Psoas muscle (tissue), 7 donors: ENCODE measurements at regions not wholly inside any gene's neighbourhood (a gene's known extent, or its start where the extent isn't known, plus 50 kb on each side); places are given as distances from the start of the nearest gene placed in this dataset.

Source experiments
- ATAC-seq, 4 donors: fragments of 200-7000 bp; cut with Tn5 transposase; one replicate each; pipeline ENCODE4 v1.9.1; 2020; ENCODE audit warnings: moderate library complexity in 3 of 4, mild to moderate bottlenecking in 2 of 4
- DNase-seq, 2 donors: peaks; one replicate each; pipeline ENCODE4 v3.0.0-alpha.2; 2020
- H3K27ac ChIP-seq: fragments of 200-600 bp; one replicate; pipeline ENCODE4 v1.8.0; 2022
- H3K27me3 ChIP-seq, 3 donors: fragments of 200-600 bp in 1 of 3; one replicate each; pipeline versions ENCODE4 v1.6.1 to v1.8.0; 2013 to 2022; ENCODE audit warnings: low read length in 2 of 3, mild to moderate bottlenecking in 2 of 3, moderate library complexity in 1 of 3; ENCODE audit not compliant: insufficient read depth in 3 of 3
- H3K36me3 ChIP-seq, 2 donors: fragments of 200-600 bp in 1 of 2; one replicate each; pipeline versions ENCODE4 v1.6.1 to v1.8.0; 2013 to 2022; ENCODE audit warnings: low read depth in 1 of 2, mild to moderate bottlenecking in 1 of 2, moderate library complexity in 1 of 2; ENCODE audit not compliant: insufficient read depth in 1 of 2
- H3K4me1 ChIP-seq: fragments of 200-600 bp; one replicate; pipeline ENCODE4 v1.8.0; 2022
- H3K4me3 ChIP-seq: fragments of 200-600 bp; one replicate; pipeline ENCODE4 v1.8.0; 2022; ENCODE audit warnings: mild to moderate bottlenecking
- H3K9me3 ChIP-seq: fragments of 200-600 bp; one replicate; pipeline ENCODE4 v1.8.0; 2022
- CTCF ChIP-seq: fragments of 200-600 bp; IDR thresholded peaks from one replicate; pipeline ENCODE4 v1.8.0; 2022; ENCODE audit warnings: antibody characterized with exemption
- WGBS, 3 donors: extraction: QIAGEN DNeasy Blood & Tissue Kit; methylation state at CpG; one replicate each; pipeline versions ENCODE4 v1.1.6 to v1.1.7; 2013; 5-methylcytosine and 5-hydroxymethylcytosine counted together
- intact Hi-C, 2 donors: fragments of 100-400 bp; cut with DNase I; formaldehyde crosslinking; loops; one replicate each; pipeline versions ENCODE4 v1.11.0 to v1.14.2; 2022
- donor health status: healthy with polysubstance abuse.
- donor health status: DM: no; HTN: no; CAD: no; lungs with moderate emphysema.
- donor health status: Bipolar disorder and iron deficiency.
- donor health status: healthy.
- donor health status: DM: yes; HTN: yes; CAD: no.
- donor health status: DM: no; HTN: no; CAD: no.
- donor health status: DM: yes; HTN: yes; CAD: no.

GRCh38 chr3:67232642-67233041, 234.5 kb downstream of the KBTBD8 start:
- intact Hi-C loops, result no loop called here

GRCh38 chr3:67239353-67239752, 241.2 kb downstream of the KBTBD8 start:
- no peak for TF ChIP-seq CTCF
- Histone ChIP-seq H3K27ac (no peak overlapping the region), H3K4me3 (no peak overlapping the region), H3K27me3 (no peaks in the 10 kb centered on the region), H3K9me3 (no peaks in the 10 kb centered on the region), H3K4me1 (no peaks in the 10 kb centered on the region), H3K36me3 (no peaks in the 10 kb centered on the region)
- WGBS, 3 donors, result 68 to 73% (median 72%) methylated on average over 2 of the region's 2 CpGs
- DNase-seq (no peak), ATAC-seq (no peak)
- intact Hi-C loops, result no loop called here

More at GRCh38 chr3:67232642-67233041, 234.5 kb downstream of the KBTBD8 start:
- H3K27me3 ChIP-seq, result no peaks in the 10 kb centered on the region
- no peak overlapping the region for H3K4me3 ChIP-seq
- H3K36me3 ChIP-seq, result no peaks in the 10 kb centered on the region
- WGBS, 3 donors, result 89 to 91% (median 89%) methylated on average over 3 of the region's 3 CpGs
- DNase-seq (no peak), ATAC-seq (no peak)
- no peak overlapping the region for H3K27ac ChIP-seq
- H3K4me1 ChIP-seq, result no peaks in the 10 kb centered on the region
- no peaks in the 10 kb centered on the region for H3K9me3 ChIP-seq
- TF ChIP-seq CTCF, result no peak

GRCh38 chr3:67241084-67241483, 243.0 kb downstream of the KBTBD8 start:
- TF ChIP-seq CTCF, result no peak
- Histone ChIP-seq H3K27ac (no peak overlapping the region), H3K36me3 (no peaks in the 10 kb centered on the region), H3K27me3 (no peaks in the 10 kb centered on the region), H3K9me3 (no peaks in the 10 kb centered on the region), H3K4me1 (no peaks in the 10 kb centered on the region), H3K4me3 (no peak overlapping the region)
- no peak for ATAC-seq
- intact Hi-C loops, result no loop called here
- DNase-seq, result no peak
- 84 to 88% (median 86%) methylated on average over 4 of the region's 4 CpGs for WGBS, 3 donors

GRCh38 chr3:67244130-67244529, 246.0 kb downstream of the KBTBD8 start:
- no peaks in the 10 kb centered on the region for H3K27me3 ChIP-seq
- 52 to 59% (median 58%) methylated on average over 2 of the region's 2 CpGs for WGBS, 3 donors
- H3K27ac ChIP-seq, result no peak overlapping the region
- H3K4me1 ChIP-seq, result no peaks in the 10 kb centered on the region
- H3K36me3 ChIP-seq, result no peaks in the 10 kb centered on the region
- ATAC-seq (no peak), DNase-seq (no peak)
- TF ChIP-seq CTCF, result no peak
- intact Hi-C loops, result no loop called here
- no peaks in the 10 kb centered on the region for H3K9me3 ChIP-seq
- H3K4me3 ChIP-seq, result no peak overlapping the region

- DNase-seq, result no peak
- WGBS, 3 donors, result 60 to 65% (median 64%) methylated on average over 3 of the region's 3 CpGs
- no peak for TF ChIP-seq CTCF
- no peaks in the 10 kb centered on the region for H3K27me3 ChIP-seq
- no peaks in the 10 kb centered on the region for H3K4me1 ChIP-seq
- ATAC-seq, result no peak
- no peak overlapping the region for H3K4me3 ChIP-seq
- H3K9me3 ChIP-seq, result no peaks in the 10 kb centered on the region
- H3K27ac ChIP-seq, result no peak overlapping the region
- intact Hi-C loops, result no loop called here
- H3K36me3 ChIP-seq, result no peaks in the 10 kb centered on the region
Measured at GRCh38 chr3:67245545-67245944, 247.4 kb downstream of the KBTBD8 start.
